Epithelial cell of proximal tubule (primary cell): ENCODE measurements at regions not wholly inside any gene's neighbourhood (a gene's known extent, or its start where the extent isn't known, plus 50 kb on each side); places are given as distances from the start of the nearest gene placed in this dataset.
"Not testable (repeated sequence)": the region's sequence is repeated elsewhere in the genome, so short reads cannot be mapped to it uniquely, and the experiment has no call there.

Source experiments
- DNase-seq: peaks from one replicate; pipeline ENCODE4 v3.0.0-alpha.2; 2011; ENCODE audit warnings: low read depth
- H3K4me3 ChIP-seq: 2 replicates; pipeline ENCODE4 v1.5.1; 2011; ENCODE audit warnings: low read depth, mild to moderate bottlenecking, low read length
- CTCF ChIP-seq: conservative IDR thresholded peaks from 2 replicates; pipeline ENCODE4 v1.5.1; 2012; ENCODE audit warnings: low read depth, mild to moderate bottlenecking, low read length

DNA sequence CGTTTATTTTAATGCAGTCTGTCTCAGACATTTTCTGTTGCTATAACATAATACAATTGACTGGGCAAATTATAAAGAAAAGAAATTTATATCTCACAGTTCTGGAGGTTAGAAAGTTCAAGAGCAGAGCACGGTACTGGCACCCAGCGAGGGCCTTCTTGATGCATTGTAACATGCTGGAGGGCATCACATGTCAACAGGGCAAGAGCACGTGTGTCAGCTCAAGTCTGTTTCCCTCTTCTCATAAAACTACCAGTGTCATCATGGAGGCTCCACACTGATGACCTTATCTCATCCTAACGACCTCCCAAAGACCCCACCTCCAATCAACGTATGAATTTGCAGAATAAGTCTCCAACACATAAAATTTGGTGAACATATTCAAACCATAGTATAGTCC is 90.6 kb upstream of the GRIK1 start:
- no peak for DNase-seq
- no peak overlapping the region for H3K4me3 ChIP-seq
- no peak for TF ChIP-seq CTCF

GRCh38 chr21:30028537-30028936 is 88.7 kb upstream of the GRIK1 start:
- TF ChIP-seq CTCF = no peak
- no peak overlapping the region for H3K4me3 ChIP-seq
- no peak for DNase-seq

DNA sequence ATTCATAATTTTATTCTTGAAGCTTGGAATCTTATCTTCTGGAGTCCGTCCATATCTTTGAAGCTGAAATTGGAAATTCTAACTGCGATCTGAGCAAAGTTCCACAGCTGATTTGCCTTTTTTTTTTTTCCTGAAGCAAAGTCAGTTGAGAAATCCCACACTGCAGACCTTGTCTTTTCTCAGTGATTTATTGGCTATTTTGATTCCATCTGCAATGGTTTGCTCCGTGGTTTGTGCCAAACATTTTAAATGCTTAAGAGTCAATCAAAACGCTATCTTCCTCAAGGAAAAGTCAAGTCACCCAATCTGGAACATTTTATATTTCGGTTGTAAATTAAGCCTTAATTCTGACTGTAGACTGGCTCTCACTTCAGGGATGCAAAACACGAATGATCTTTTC is 88.2 kb upstream of the GRIK1 start:
- DNase-seq = no peak
- H3K4me3 ChIP-seq = no peak overlapping the region

GRCh38 chr21:30023056-30023455 is 83.3 kb upstream of the GRIK1 start:
- not testable (repeated sequence) for H3K4me3 ChIP-seq, DNase-seq

More for the DNA sequence above, 88.2 kb upstream of the GRIK1 start:
- TF ChIP-seq CTCF = no peak

- TF ChIP-seq CTCF = no peak
- H3K4me3 ChIP-seq = no peak overlapping the region
Measured at GRCh38 chr21:30014886-30015285, 75.1 kb upstream of the GRIK1 start.

DNA sequence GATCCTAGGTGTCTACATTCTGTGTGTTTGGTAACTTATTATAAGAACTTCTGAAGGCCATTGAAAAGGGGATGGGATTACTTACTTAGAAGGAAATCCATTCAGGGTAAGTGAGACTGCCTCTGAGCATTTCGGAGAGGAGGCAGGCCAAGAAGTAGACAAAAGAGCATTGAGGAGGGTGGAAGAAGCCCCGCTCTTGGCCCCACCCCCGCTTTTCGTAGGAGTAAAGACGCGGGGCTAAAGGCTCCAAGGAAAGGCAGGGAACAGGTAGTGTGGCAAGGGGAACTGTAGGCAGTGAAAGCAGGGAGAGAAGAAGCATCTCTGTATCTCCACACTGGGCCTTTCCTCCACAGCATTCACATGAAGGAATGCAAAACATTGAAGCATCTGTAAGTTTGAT is 51.8 kb upstream of the GRIK1 start:
- H3K4me3 ChIP-seq = no peak overlapping the region
- no peak for DNase-seq
- no peak for TF ChIP-seq CTCF

More at GRCh38 chr21:30014886-30015285, 75.1 kb upstream of the GRIK1 start:
- DNase-seq = no peak

- DNase-seq = no peak
- no peak for TF ChIP-seq CTCF
- H3K4me3 ChIP-seq = no peak overlapping the region
Measured at GRCh38 chr21:29989634-29990234, 49.9 kb upstream of the GRIK1 start.
